ENCODE measurements at regions not wholly inside any gene's neighbourhood (a gene's known extent, or its start where the extent isn't known, plus 50 kb on each side); places are given as distances from the start of the nearest gene placed in this dataset.

DNA sequence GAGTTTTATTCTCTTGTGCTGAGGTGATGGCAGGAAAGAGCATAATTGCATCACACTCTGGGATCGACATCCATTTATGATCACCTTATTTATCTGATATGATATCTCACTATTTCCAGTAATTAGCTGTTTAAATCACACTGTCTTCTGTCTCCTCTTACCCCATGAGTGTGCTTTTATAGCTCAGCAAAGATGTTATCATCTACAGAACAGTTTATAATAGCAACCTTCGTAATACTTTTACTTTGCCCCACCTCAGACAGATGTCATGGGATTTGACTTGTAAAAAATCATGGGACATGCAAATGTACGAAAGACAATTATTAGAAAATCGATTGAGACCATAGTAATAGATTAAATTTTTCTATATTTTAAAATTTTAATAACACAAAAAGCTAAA, 1122.3 kb upstream of the PCDH10 start:
- no peak for DNase-seq
- Mint-ChIP-seq H3K27ac (no peak overlapping the region), H3K4me3 (no peak overlapping the region), H3K36me3 (ENCODE audit: low read depth) (no peaks in the 10 kb centered on the region), H3K27me3 (ENCODE audit: low read depth) (no peaks in the 10 kb centered on the region), H3K4me1 (ENCODE audit: low read depth) (no peaks in the 10 kb centered on the region), H3K9me3 (peaks cover 8% of the 10 kb centered on the region)
- intact Hi-C loops (cut with micrococcal nuclease) = no loop called here
- CTCF ChIA-PET = no interaction called here

- CTCF ChIA-PET = no interaction called here
- Mint-ChIP-seq H3K4me3 (no peak overlapping the region), H3K9me3 (peaks cover 7% of the 10 kb centered on the region), H3K27me3 (ENCODE audit: low read depth) (no peaks in the 10 kb centered on the region), H3K36me3 (ENCODE audit: low read depth) (no peaks in the 10 kb centered on the region), H3K27ac (no peak overlapping the region), H3K4me1 (ENCODE audit: low read depth) (no peaks in the 10 kb centered on the region)
- intact Hi-C loops (cut with micrococcal nuclease) = no loop called here
- no peak for DNase-seq
Observed at GRCh38 chr4:132056496-132056895, 1092.6 kb upstream of the PCDH10 start.

- peaks cover 9% of the 10 kb centered on the region for H3K9me3 Mint-ChIP-seq
- no peak overlapping the region for H3K27ac Mint-ChIP-seq
- H3K4me1 Mint-ChIP-seq (ENCODE audit: low read depth) = no peaks in the 10 kb centered on the region
- no peaks in the 10 kb centered on the region for H3K36me3 Mint-ChIP-seq (ENCODE audit: low read depth)
- intact Hi-C loops (cut with micrococcal nuclease) = no loop called here
- H3K27me3 Mint-ChIP-seq (ENCODE audit: low read depth) = no peaks in the 10 kb centered on the region
- H3K4me3 Mint-ChIP-seq = no peak overlapping the region
- CTCF ChIA-PET = no interaction called here
- no peak for DNase-seq
Observed at GRCh38 chr4:132059227-132059626, 1089.9 kb upstream of the PCDH10 start.

- no peak for DNase-seq
- Mint-ChIP-seq H3K9me3 (peaks cover 2% of the 10 kb centered on the region), H3K4me3 (no peak overlapping the region), H3K36me3 (ENCODE audit: low read depth) (no peaks in the 10 kb centered on the region), H3K4me1 (ENCODE audit: low read depth) (no peaks in the 10 kb centered on the region), H3K27ac (no peak overlapping the region), H3K27me3 (ENCODE audit: low read depth) (no peaks in the 10 kb centered on the region)
- CTCF ChIA-PET = no interaction called here
- intact Hi-C loops (cut with micrococcal nuclease) = no loop called here
Observed at GRCh38 chr4:132062611-132063239, 1086.4 kb upstream of the PCDH10 start.

- H3K9me3 Mint-ChIP-seq = peaks cover 2% of the 10 kb centered on the region
- H3K36me3 Mint-ChIP-seq (ENCODE audit: low read depth) = no peaks in the 10 kb centered on the region
- H3K4me3 Mint-ChIP-seq = no peak overlapping the region
- H3K27ac Mint-ChIP-seq = no peak overlapping the region
- no peaks in the 10 kb centered on the region for H3K27me3 Mint-ChIP-seq (ENCODE audit: low read depth)
- H3K4me1 Mint-ChIP-seq (ENCODE audit: low read depth) = no peaks in the 10 kb centered on the region
- intact Hi-C loops (cut with micrococcal nuclease) = no loop called here
- CTCF ChIA-PET = no interaction called here
- no peak for DNase-seq
Observed at GRCh38 chr4:132063829-132064228, 1085.3 kb upstream of the PCDH10 start.

DNA sequence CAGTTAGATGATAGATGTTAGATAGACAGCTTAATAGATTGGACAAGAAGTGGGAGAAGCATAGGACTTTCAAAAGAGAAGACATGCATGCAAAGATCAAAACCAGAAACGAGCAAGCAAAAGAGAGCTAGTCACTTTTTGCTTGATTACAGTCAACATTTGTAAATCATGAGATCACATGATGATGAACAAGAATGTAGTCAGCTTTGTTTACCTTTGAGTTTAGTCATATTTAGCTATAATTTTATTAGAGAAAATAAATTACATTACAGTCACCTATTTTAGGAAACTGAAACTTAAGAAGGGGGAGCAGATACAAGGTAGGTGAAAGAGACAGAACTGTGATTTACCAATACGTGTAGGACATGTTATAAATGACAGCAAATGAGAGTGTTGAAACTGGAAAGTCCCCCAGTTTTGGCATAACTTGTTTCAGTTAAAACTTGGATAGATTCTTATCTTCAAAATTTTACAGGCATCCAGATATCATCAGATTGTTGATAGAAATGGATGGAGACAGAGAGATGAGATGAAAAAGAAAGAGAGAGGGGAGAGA, 1083.1 kb upstream of the PCDH10 start:
- Mint-ChIP-seq H3K4me3 (no peak overlapping the region), H3K27me3 (ENCODE audit: low read depth) (no peaks in the 10 kb centered on the region), H3K36me3 (ENCODE audit: low read depth) (no peaks in the 10 kb centered on the region), H3K27ac (no peak overlapping the region), H3K4me1 (ENCODE audit: low read depth) (no peaks in the 10 kb centered on the region), H3K9me3 (peaks cover 2% of the 10 kb centered on the region)
- CTCF ChIA-PET = interaction anchor here (0.5 kb wide), 1 partner anchor 1430 kb away, joined by 4 read pairs; no protein-coding TSS in a partner anchor
- DNase-seq = no peak
- intact Hi-C loops (cut with micrococcal nuclease) = no loop called here

DNA sequence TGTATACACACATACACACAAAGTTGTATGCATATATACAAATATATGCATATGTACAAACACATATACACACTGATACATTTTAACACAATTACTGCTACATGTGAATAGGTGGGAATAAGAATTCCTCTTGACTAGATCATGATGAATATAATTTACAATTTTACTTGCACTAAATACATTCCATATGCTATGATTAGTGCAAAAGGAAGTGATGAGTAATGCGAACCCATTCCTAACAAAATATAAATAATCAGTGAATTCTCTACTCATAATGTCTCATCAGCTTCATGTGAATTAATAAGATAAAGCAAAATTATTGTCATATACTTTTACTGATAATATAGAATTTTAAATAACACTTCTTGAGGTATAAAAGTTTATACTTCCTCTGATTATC, 1077.3 kb upstream of the PCDH10 start:
- no peaks in the 10 kb centered on the region for H3K9me3 Mint-ChIP-seq
- H3K36me3 Mint-ChIP-seq (ENCODE audit: low read depth) = no peaks in the 10 kb centered on the region
- H3K4me1 Mint-ChIP-seq (ENCODE audit: low read depth) = no peaks in the 10 kb centered on the region
- DNase-seq = no peak
- H3K27me3 Mint-ChIP-seq (ENCODE audit: low read depth) = no peaks in the 10 kb centered on the region
- H3K27ac Mint-ChIP-seq = no peak overlapping the region
- intact Hi-C loops (cut with micrococcal nuclease) = no loop called here
- CTCF ChIA-PET = no interaction called here
- no peak overlapping the region for H3K4me3 Mint-ChIP-seq

DNA sequence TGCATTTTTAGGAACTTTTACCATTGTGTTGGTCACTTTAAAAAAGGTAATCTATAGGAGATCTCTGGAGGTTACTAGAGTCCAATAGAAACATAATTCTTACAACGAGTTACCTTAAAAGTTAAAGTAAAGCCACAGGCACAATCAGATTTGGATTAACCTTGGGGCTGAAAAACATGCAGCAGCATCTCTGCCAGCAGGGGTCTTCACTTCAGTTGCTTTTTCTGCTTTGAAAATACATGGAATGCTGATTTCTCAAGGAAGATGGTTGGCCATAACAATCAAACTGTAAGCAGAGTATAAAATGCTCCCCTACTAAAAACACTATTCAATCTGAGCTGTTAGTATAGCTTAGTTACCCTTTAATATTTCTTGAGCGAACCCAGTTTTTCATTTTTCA, 1072.3 kb upstream of the PCDH10 start:
- no peak overlapping the region for H3K4me3 Mint-ChIP-seq
- DNase-seq = no peak
- CTCF ChIA-PET = no interaction called here
- no peaks in the 10 kb centered on the region for H3K27me3 Mint-ChIP-seq (ENCODE audit: low read depth)
- peaks cover 4% of the 10 kb centered on the region for H3K9me3 Mint-ChIP-seq
- no peaks in the 10 kb centered on the region for H3K36me3 Mint-ChIP-seq (ENCODE audit: low read depth)
- H3K27ac Mint-ChIP-seq = no peak overlapping the region
- intact Hi-C loops (cut with micrococcal nuclease) = no loop called here
- no peaks in the 10 kb centered on the region for H3K4me1 Mint-ChIP-seq (ENCODE audit: low read depth)

- H3K36me3 Mint-ChIP-seq (ENCODE audit: low read depth) = no peaks in the 10 kb centered on the region
- intact Hi-C loops (cut with micrococcal nuclease) = no loop called here
- no peak overlapping the region for H3K27ac Mint-ChIP-seq
- no peak for DNase-seq
- no peaks in the 10 kb centered on the region for H3K4me1 Mint-ChIP-seq (ENCODE audit: low read depth)
- no peaks in the 10 kb centered on the region for H3K27me3 Mint-ChIP-seq (ENCODE audit: low read depth)
- CTCF ChIA-PET = no interaction called here
- H3K4me3 Mint-ChIP-seq = no peak overlapping the region
- H3K9me3 Mint-ChIP-seq = peaks cover 7% of the 10 kb centered on the region
Observed at GRCh38 chr4:132085105-132085504, 1064.0 kb upstream of the PCDH10 start.

DNA sequence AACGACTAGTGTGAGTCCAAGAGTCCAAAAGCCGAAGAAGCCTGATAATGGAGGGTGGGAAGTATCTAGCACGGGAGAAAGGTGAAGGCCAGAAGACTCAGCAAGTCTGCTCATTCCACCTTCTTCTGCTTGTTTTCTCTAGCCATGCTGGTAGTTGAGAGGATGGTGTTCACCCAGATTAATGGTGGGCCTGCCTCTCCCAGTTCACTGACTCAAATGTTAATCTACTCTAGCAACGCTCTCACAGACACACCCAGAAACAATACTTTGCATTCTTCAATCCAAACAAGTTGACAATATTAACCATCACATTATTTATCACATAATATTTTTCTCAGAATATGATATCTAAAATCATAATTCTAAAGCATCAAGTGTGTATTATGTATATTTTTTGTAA, 1055.1 kb upstream of the PCDH10 start:
- H3K36me3 Mint-ChIP-seq (ENCODE audit: low read depth) = no peaks in the 10 kb centered on the region
- intact Hi-C loops (cut with micrococcal nuclease) = no loop called here
- no peaks in the 10 kb centered on the region for H3K4me1 Mint-ChIP-seq (ENCODE audit: low read depth)
- no peaks in the 10 kb centered on the region for H3K27me3 Mint-ChIP-seq (ENCODE audit: low read depth)
- no peak for DNase-seq
- H3K9me3 Mint-ChIP-seq = peaks cover 2% of the 10 kb centered on the region
- H3K4me3 Mint-ChIP-seq = no peak overlapping the region
- CTCF ChIA-PET = no interaction called here
- H3K27ac Mint-ChIP-seq = no peak overlapping the region

GRCh38 chr4:132097041-132097440, 1052.1 kb upstream of the PCDH10 start:
- DNase-seq = no peak
- CTCF ChIA-PET = no interaction called here
- H3K9me3 Mint-ChIP-seq = peaks cover 2% of the 10 kb centered on the region
- H3K4me1 Mint-ChIP-seq (ENCODE audit: low read depth) = no peaks in the 10 kb centered on the region
- intact Hi-C loops (cut with micrococcal nuclease) = no loop called here
- H3K27me3 Mint-ChIP-seq (ENCODE audit: low read depth) = no peaks in the 10 kb centered on the region
- no peak overlapping the region for H3K27ac Mint-ChIP-seq
- H3K36me3 Mint-ChIP-seq (ENCODE audit: low read depth) = no peaks in the 10 kb centered on the region
- no peak overlapping the region for H3K4me3 Mint-ChIP-seq

DNA sequence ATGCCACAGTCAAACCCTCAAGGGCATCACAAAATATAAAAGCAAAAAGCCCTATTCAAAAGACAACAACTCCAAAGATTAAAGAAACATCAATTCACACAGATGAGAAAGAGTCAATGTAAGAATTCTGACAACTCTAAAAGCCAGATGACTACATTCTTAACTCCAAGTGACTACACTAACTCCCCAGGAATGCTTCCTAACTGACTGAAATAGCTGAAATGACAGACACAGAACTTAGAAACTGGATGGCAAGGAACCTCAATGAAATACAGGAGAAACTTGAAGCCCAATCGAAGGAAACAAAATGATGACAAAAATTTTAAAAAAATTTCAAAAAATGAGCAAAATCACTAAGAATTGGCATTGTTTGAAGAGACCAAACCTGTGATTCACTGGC, 1047.6 kb upstream of the PCDH10 start:
- CTCF ChIA-PET = no interaction called here
- no peaks in the 10 kb centered on the region for H3K36me3 Mint-ChIP-seq (ENCODE audit: low read depth)

DNA sequence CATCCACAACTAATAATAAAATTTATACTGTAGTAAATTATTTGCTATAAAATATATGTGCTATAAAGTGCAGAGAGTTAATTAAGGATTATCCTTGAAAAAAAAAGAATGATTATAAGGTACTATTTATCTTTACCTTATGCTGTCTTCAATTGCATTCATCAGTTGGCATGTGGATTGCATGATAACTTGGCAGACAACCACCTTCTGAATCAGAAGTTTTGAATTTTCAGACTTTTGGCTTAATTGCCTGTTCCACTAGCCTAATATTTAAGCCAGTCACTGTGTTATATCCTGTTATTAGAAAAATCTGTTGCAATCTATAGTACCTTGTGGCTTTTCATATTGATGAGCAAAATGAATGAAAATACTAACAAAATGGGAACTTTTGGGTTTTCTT, 1040.3 kb upstream of the PCDH10 start:
- Mint-ChIP-seq H3K27ac (no peak overlapping the region), H3K4me1 (ENCODE audit: low read depth) (no peaks in the 10 kb centered on the region), H3K9me3 (peaks cover 3% of the 10 kb centered on the region), H3K36me3 (ENCODE audit: low read depth) (no peaks in the 10 kb centered on the region), H3K4me3 (no peak overlapping the region), H3K27me3 (ENCODE audit: low read depth) (no peaks in the 10 kb centered on the region)
- intact Hi-C loops (cut with micrococcal nuclease) = no loop called here
- CTCF ChIA-PET = no interaction called here
- DNase-seq = no peak

More for the DNA sequence above, 1047.6 kb upstream of the PCDH10 start:
- no peak overlapping the region for H3K27ac Mint-ChIP-seq
- DNase-seq = no peak
- no peaks in the 10 kb centered on the region for H3K27me3 Mint-ChIP-seq (ENCODE audit: low read depth)
- no peaks in the 10 kb centered on the region for H3K4me1 Mint-ChIP-seq (ENCODE audit: low read depth)
- intact Hi-C loops (cut with micrococcal nuclease) = no loop called here
- H3K4me3 Mint-ChIP-seq = no peak overlapping the region
- H3K9me3 Mint-ChIP-seq = no peaks in the 10 kb centered on the region

All from activated naive CD4-positive, alpha-beta T cell treated with anti-CD3 and anti-CD28 coated beads for 36 hours (primary cell).